Omental fat pad (tissue), 3 donors: ENCODE measurements at regions not wholly inside any gene's neighbourhood (a gene's known extent, or its start where the extent isn't known, plus 50 kb on each side); places are given as distances from the start of the nearest gene placed in this dataset.

Experiments
- ATAC-seq: fragments of 150-250 bp; one replicate; pipeline ENCODE4 v1.9.1; 2016; ENCODE audit warnings: mild to moderate bottlenecking, moderate library complexity; ENCODE audit not compliant: low FRiP score
- DNase-seq: peaks from one replicate; pipeline ENCODE4 v3.0.0-alpha.2; 2019; ENCODE audit warnings: low spot score
- CTCF ChIP-seq, 3 donors: fragments of 450-650 bp; IDR thresholded peaks; one replicate each; pipeline ENCODE4 v1.5.1; 2016 to 2017; ENCODE audit warnings: antibody characterized with exemption in 3 of 3, mild to moderate bottlenecking in 3 of 3, moderate library complexity in 2 of 3

- DNase-seq (no peak), ATAC-seq (no peak)
Measured at GRCh38 chr3:22115581-22115980, 364.6 kb upstream of the ZNF385D start.

GRCh38 chr3:22117091-22117490 is 366.1 kb upstream of the ZNF385D start:
- ATAC-seq (no peak), DNase-seq (no peak)
- TF ChIP-seq CTCF (IDR thresholded peaks at IDR 0.05) = no peak

More at GRCh38 chr3:22115581-22115980, 364.6 kb upstream of the ZNF385D start:
- TF ChIP-seq CTCF (IDR thresholded peaks at IDR 0.05) = no peak

GRCh38 chr3:22117751-22118346 is 366.8 kb upstream of the ZNF385D start:
- TF ChIP-seq CTCF (IDR thresholded peaks at IDR 0.05) = no peak
- ATAC-seq (no peak), DNase-seq (no peak)

- no peak for TF ChIP-seq CTCF (IDR thresholded peaks at IDR 0.05)
- DNase-seq (no peak), ATAC-seq (no peak)
Measured at GRCh38 chr3:22118542-22118941, 367.5 kb upstream of the ZNF385D start.

GRCh38 chr3:22121068-22121701 is 370.2 kb upstream of the ZNF385D start:
- ATAC-seq (no peak), DNase-seq (no peak)
- no peak for TF ChIP-seq CTCF (IDR thresholded peaks at IDR 0.05)

GRCh38 chr3:22122567-22122966 is 371.6 kb upstream of the ZNF385D start:
- no peak for TF ChIP-seq CTCF (IDR thresholded peaks at IDR 0.05)
- DNase-seq (no peak), ATAC-seq (no peak)

- TF ChIP-seq CTCF (IDR thresholded peaks at IDR 0.05) = no peak
- DNase-seq (no peak), ATAC-seq (no peak)
Measured at GRCh38 chr3:22129101-22129500, 378.1 kb upstream of the ZNF385D start.
